ENCODE measurements at regions not wholly inside any gene's neighbourhood (a gene's known extent, or its start where the extent isn't known, plus 50 kb on each side); places are given as distances from the start of the nearest gene placed in this dataset.

DNA sequence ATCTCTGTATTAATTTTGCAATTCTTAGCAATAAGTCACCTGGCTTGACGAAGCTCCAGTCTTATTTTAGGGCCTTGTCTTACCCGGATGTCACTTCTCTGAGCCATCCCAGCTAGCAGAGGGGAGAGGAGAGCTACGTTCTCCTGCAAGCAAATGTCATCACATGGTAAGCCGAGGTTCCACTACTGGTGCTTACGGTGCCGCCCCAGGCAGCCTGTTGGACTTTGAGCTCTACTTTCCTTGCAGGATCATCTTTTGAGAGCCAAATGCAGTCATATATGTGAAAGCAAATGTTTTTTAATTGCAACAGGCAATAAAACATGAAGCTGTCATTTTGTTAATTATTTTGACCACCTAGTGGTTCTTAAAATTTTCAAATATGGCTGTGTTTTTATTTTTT, 140.9 kb downstream of the FAM43A start:
- no TSS peak for BruUV-seq (replicated peaks)
- no peaks in the 10 kb centered on the region for H3K9me3 ChIP-seq (ENCODE audit: control insufficient read depth, insufficient read depth, low read depth, low read length)
- TF ChIP-seq POLR2AphosphoS5 (IDR thresholded peaks at IDR 0.05; ENCODE audit: low read depth, low read length) (no peak), TCF7L2 (IDR thresholded peaks at IDR 0.05; ENCODE audit: low read depth, low read length) (no peak), REST (IDR thresholded peaks at IDR 0.05; ENCODE audit: insufficient read depth in 1 of 2, low read depth in 2 of 2, low read length in 1 of 2) (no peak), SIN3A (IDR thresholded peaks at IDR 0.05; ENCODE audit: borderline replicate concordance, insufficient read depth, low read depth, low read length) (no peak)
- TF ChIP-seq, protein P1, sequence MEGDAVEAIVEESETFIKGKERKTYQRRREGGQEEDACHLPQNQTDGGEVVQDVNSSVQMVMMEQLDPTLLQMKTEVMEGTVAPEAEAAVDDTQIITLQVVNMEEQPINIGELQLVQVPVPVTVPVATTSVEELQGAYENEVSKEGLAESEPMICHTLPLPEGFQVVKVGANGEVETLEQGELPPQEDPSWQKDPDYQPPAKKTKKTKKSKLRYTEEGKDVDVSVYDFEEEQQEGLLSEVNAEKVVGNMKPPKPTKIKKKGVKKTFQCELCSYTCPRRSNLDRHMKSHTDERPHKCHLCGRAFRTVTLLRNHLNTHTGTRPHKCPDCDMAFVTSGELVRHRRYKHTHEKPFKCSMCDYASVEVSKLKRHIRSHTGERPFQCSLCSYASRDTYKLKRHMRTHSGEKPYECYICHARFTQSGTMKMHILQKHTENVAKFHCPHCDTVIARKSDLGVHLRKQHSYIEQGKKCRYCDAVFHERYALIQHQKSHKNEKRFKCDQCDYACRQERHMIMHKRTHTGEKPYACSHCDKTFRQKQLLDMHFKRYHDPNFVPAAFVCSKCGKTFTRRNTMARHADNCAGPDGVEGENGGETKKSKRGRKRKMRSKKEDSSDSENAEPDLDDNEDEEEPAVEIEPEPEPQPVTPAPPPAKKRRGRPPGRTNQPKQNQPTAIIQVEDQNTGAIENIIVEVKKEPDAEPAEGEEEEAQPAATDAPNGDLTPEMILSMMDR (IDR thresholded peaks at IDR 0.05) = no peak
- H3K4me3 ChIP-seq (ENCODE audit: low read depth in 2 of 2, low read length in 2 of 2) = no peak overlapping the region
- ATAC-seq (no peak), DNase-seq (ENCODE audit: low read depth, low spot score) (no peak)
- no peaks in the 10 kb centered on the region for H3K4me1 ChIP-seq (ENCODE audit: control insufficient read depth, insufficient read depth, low read length)
- ChIA-PET POLR2A (no interaction called here), CTCF (no interaction called here)
- in situ Hi-C loops (cut with HindIII; ENCODE audit: low pct_unique_long_range_greater_than_20kb, low sequenced_read_pairs) = no loop called here
- no peaks in the 10 kb centered on the region for H3K36me3 ChIP-seq (ENCODE audit: control insufficient read depth, insufficient read depth, low read length)
- intact Hi-C loops (cut with micrococcal nuclease; ENCODE audit: unreplicated experiment) = no loop called here
- no peaks in the 10 kb centered on the region for H3K27me3 ChIP-seq (ENCODE audit: control insufficient read depth, insufficient read depth, low read length)
- no peak overlapping the region for H3K27ac ChIP-seq (ENCODE audit: low read length)

- no peak for DNase-seq (ENCODE audit: low read depth, low spot score)
These were observed 141.8 kb downstream of the FAM43A start for GRCh38 chr3:194827486-194827885.

DNA sequence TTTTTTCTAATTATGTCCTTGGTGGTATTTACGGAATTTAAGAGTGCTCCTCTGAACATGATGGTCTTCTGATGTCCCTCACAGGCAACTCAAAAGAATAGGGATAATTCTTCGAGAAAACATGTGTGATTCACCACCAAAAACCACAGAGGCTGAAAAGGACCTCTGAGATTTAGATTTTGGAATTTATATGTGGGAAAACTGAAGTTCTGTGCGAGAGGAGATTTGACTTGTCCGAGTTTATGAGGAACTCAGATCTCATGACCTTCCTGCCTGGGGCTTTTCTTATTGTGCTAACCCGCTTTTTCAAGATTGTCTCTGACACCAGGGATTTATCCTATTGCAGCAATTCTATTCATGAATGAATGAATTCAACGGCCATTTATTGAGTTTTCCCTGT, 142.4 kb downstream of the FAM43A start:
- no peak overlapping the region for H3K4me3 ChIP-seq (ENCODE audit: low read depth in 2 of 2, low read length in 2 of 2)
- ChIA-PET CTCF (no interaction called here), POLR2A (no interaction called here)
- no peaks in the 10 kb centered on the region for H3K4me1 ChIP-seq (ENCODE audit: control insufficient read depth, insufficient read depth, low read length)
- TF ChIP-seq, protein P1 (IDR thresholded peaks at IDR 0.05) = no peak
- TF ChIP-seq REST (IDR thresholded peaks at IDR 0.05; ENCODE audit: insufficient read depth in 1 of 2, low read depth in 2 of 2, low read length in 1 of 2) = no peak
- no peak for TF ChIP-seq TCF7L2 (IDR thresholded peaks at IDR 0.05; ENCODE audit: low read depth, low read length)
- TF ChIP-seq POLR2AphosphoS5 (IDR thresholded peaks at IDR 0.05; ENCODE audit: low read depth, low read length) = no peak
- TF ChIP-seq SIN3A (IDR thresholded peaks at IDR 0.05; ENCODE audit: borderline replicate concordance, insufficient read depth, low read depth, low read length) = no peak
- in situ Hi-C loops (cut with HindIII; ENCODE audit: low pct_unique_long_range_greater_than_20kb, low sequenced_read_pairs) = no loop called here
- ATAC-seq = no peak
- intact Hi-C loops (cut with micrococcal nuclease; ENCODE audit: unreplicated experiment) = no loop called here
- no TSS peak for BruUV-seq (replicated peaks)
- DNase-seq (ENCODE audit: low read depth, low spot score) = no peak
- H3K27ac ChIP-seq (ENCODE audit: low read length) = no peak overlapping the region
- H3K36me3 ChIP-seq (ENCODE audit: control insufficient read depth, insufficient read depth, low read length) = no peaks in the 10 kb centered on the region
- no peaks in the 10 kb centered on the region for H3K27me3 ChIP-seq (ENCODE audit: control insufficient read depth, insufficient read depth, low read length)
- no peaks in the 10 kb centered on the region for H3K9me3 ChIP-seq (ENCODE audit: control insufficient read depth, insufficient read depth, low read depth, low read length)

More at GRCh38 chr3:194827486-194827885, 141.8 kb downstream of the FAM43A start:
- no TSS peak for BruUV-seq (replicated peaks)
- Histone ChIP-seq H3K36me3 (ENCODE audit: control insufficient read depth, insufficient read depth, low read length) (no peaks in the 10 kb centered on the region), H3K27me3 (ENCODE audit: control insufficient read depth, insufficient read depth, low read length) (no peaks in the 10 kb centered on the region), H3K4me1 (ENCODE audit: control insufficient read depth, insufficient read depth, low read length) (no peaks in the 10 kb centered on the region), H3K9me3 (ENCODE audit: control insufficient read depth, insufficient read depth, low read depth, low read length) (no peaks in the 10 kb centered on the region), H3K27ac (ENCODE audit: low read length) (no peak overlapping the region), H3K4me3 (ENCODE audit: low read depth in 2 of 2, low read length in 2 of 2) (no peak overlapping the region)
- ChIA-PET POLR2A (no interaction called here), CTCF (no interaction called here)
- TF ChIP-seq POLR2AphosphoS5 (IDR thresholded peaks at IDR 0.05; ENCODE audit: low read depth, low read length) = no peak
- no peak for TF ChIP-seq SIN3A (IDR thresholded peaks at IDR 0.05; ENCODE audit: borderline replicate concordance, insufficient read depth, low read depth, low read length)
- in situ Hi-C loops (cut with HindIII; ENCODE audit: low pct_unique_long_range_greater_than_20kb, low sequenced_read_pairs) = no loop called here
- no peak for ATAC-seq
- intact Hi-C loops (cut with micrococcal nuclease; ENCODE audit: unreplicated experiment) = no loop called here

Measured in Panc1 (cell line).